WTC11 (cell line): ENCODE measurements at regions not wholly inside any gene's neighbourhood (a gene's known extent, or its start where the extent isn't known, plus 50 kb on each side); places are given as distances from the start of the nearest gene placed in this dataset.

Experiments used
- ATAC-seq: fragments of 200-7000 bp; cut with Tn5 transposase; 2 replicates; pipeline ENCODE4 v1.10.0; 2021; ENCODE audit warnings: mild to moderate bottlenecking, moderate library complexity
- CTCF ChIA-PET: fragments of 300-600 bp; sonication (Branson Sonifier 250); formaldehyde crosslinking; loops from one replicate; lab custom pipeline; 2021; ENCODE audit warnings: antibody characterized with exemption; lab: Charles Lee
- POLR2A ChIA-PET: fragments of 350-600 bp; sonication (Branson Sonifier 250); formaldehyde crosslinking; loops from one replicate; lab custom pipeline; 2021; ENCODE audit warnings: antibody characterized with exemption; lab: Charles Lee
- DNase-seq: peaks from one replicate; pipeline ENCODE4 v3.0.0; 2021; ENCODE audit warnings: low spot score
- H3K27ac Mint-ChIP-seq: 2 replicates; pipeline ENCODE4 v1.8.0; 2021; ENCODE audit warnings: mixed read lengths
- H3K27me3 Mint-ChIP-seq: 2 replicates; pipeline ENCODE4 v1.8.0; 2021; ENCODE audit warnings: low read depth, mild to moderate bottlenecking, moderate library complexity, mixed read lengths
- H3K36me3 Mint-ChIP-seq: 2 replicates; pipeline ENCODE4 v1.8.0; 2021; ENCODE audit warnings: mixed read lengths
- H3K4me1 Mint-ChIP-seq: 2 replicates; pipeline ENCODE4 v1.8.0; 2022; ENCODE audit warnings: mixed read lengths
- H3K4me3 Mint-ChIP-seq: 2 replicates; pipeline ENCODE4 v1.8.0; 2021; ENCODE audit warnings: mild to moderate bottlenecking, moderate library complexity, mixed read lengths
- H3K9me3 Mint-ChIP-seq: 2 replicates; pipeline ENCODE4 v1.8.0; 2021; ENCODE audit warnings: mixed read lengths
- AR ChIP-seq: fragments of 250-450 bp; sonication (Bioruptor Pico); IDR thresholded peaks from 2 replicates; pipeline ENCODE4 v1.9.0; 2021; ENCODE audit warnings: mild to moderate bottlenecking
- ARID4B ChIP-seq: sonication (generic); formaldehyde crosslinking; IDR thresholded peaks from 2 replicates; pipeline ENCODE4 v1.8.0; 2023; ENCODE audit warnings: missing genetic modification reagents, mild to moderate bottlenecking, borderline replicate concordance
- ATF1 ChIP-seq: sonication (generic); formaldehyde crosslinking; IDR thresholded peaks from 2 replicates; pipeline ENCODE4 v1.8.1; 2023; ENCODE audit warnings: mild to moderate bottlenecking, moderate library complexity, missing genetic modification reagents
- CBFB ChIP-seq: sonication (generic); formaldehyde crosslinking; IDR thresholded peaks from 2 replicates; pipeline ENCODE4 v1.8.1; 2022; ENCODE audit warnings: mild to moderate bottlenecking, low read depth, missing genetic modification reagents
- CDX4 ChIP-seq: fragments of 250-450 bp; sonication (Bioruptor Pico); IDR thresholded peaks from 2 replicates; pipeline ENCODE4 v1.9.0; 2021; ENCODE audit warnings: moderate library complexity, mild to moderate bottlenecking, inconsistent platforms, borderline replicate concordance
- CTCF ChIP-seq: fragments of 200-600 bp; IDR thresholded peaks from 2 replicates; pipeline ENCODE4 v1.8.0; 2022; ENCODE audit warnings: antibody characterized with exemption
- FOXK1 ChIP-seq: sonication (generic); formaldehyde crosslinking; IDR thresholded peaks from 2 replicates; pipeline ENCODE4 v1.8.0; 2022; ENCODE audit warnings: mild to moderate bottlenecking, moderate library complexity, missing genetic modification reagents
- FOXP1 ChIP-seq: sonication (generic); formaldehyde crosslinking; IDR thresholded peaks from 2 replicates; pipeline ENCODE4 v1.8.0; 2022; ENCODE audit warnings: missing genetic modification reagents, mild to moderate bottlenecking, moderate library complexity, borderline replicate concordance
- GABPB1 ChIP-seq: sonication (generic); formaldehyde crosslinking; IDR thresholded peaks from 2 replicates; pipeline ENCODE4 v1.8.1; 2023; ENCODE audit warnings: mild to moderate bottlenecking, missing genetic modification reagents
- MYBL2 ChIP-seq: sonication (generic); formaldehyde crosslinking; IDR thresholded peaks from 2 replicates; pipeline ENCODE4 v1.8.1; 2023; ENCODE audit warnings: mild to moderate bottlenecking, moderate library complexity, missing genetic modification reagents
- NFYB ChIP-seq: sonication (generic); formaldehyde crosslinking; conservative IDR thresholded peaks from 2 replicates; pipeline ENCODE4 v1.8.0; 2022; ENCODE audit warnings: low read depth, missing genetic modification reagents
- PRDM15 ChIP-seq: sonication (generic); formaldehyde crosslinking; IDR thresholded peaks from 2 replicates; pipeline ENCODE4 v1.8.0; 2022; ENCODE audit warnings: missing genetic modification reagents
- RELA ChIP-seq: sonication (generic); formaldehyde crosslinking; IDR thresholded peaks from 2 replicates; pipeline ENCODE4 v1.8.1; 2022; ENCODE audit warnings: missing genetic modification reagents, mild to moderate bottlenecking, borderline replicate concordance
- STAT6 ChIP-seq: sonication (generic); formaldehyde crosslinking; conservative IDR thresholded peaks from 2 replicates; pipeline ENCODE4 v1.8.1; 2023; ENCODE audit warnings: mild to moderate bottlenecking, low read depth, missing genetic modification reagents, moderate library complexity
- USF1 ChIP-seq: sonication (generic); formaldehyde crosslinking; IDR thresholded peaks from 2 replicates; pipeline ENCODE4 v1.8.0; 2022; ENCODE audit warnings: mild to moderate bottlenecking, missing genetic modification reagents
- ZNF396 ChIP-seq: fragments of 250-450 bp; sonication (Bioruptor Pico); IDR thresholded peaks from 2 replicates; pipeline ENCODE4 v1.8.0; 2021; ENCODE audit warnings: mild to moderate bottlenecking, moderate library complexity, borderline replicate concordance
- ZNF423 ChIP-seq: fragments of 250-450 bp; sonication (Bioruptor Pico); IDR thresholded peaks from 2 replicates; pipeline ENCODE4 v2.1.2; 2022; ENCODE audit warnings: mild to moderate bottlenecking, moderate library complexity
- ZSCAN18 ChIP-seq: fragments of 250-450 bp; sonication (Bioruptor Pico); IDR thresholded peaks from 2 replicates; pipeline ENCODE4 v2.1.2; 2022; ENCODE audit warnings: mild to moderate bottlenecking, moderate library complexity

GRCh38 chr16:47956916-47957315, 198.9 kb downstream of the ABCC12 start (continued):
- TF ChIP-seq ARID4B (CRISPR knock-in tag) (no peak), CDX4 (CRISPR knock-in tag) (no peak), USF1 (CRISPR knock-in tag) (no peak), PRDM15 (CRISPR knock-in tag) (no peak), FOXP1 (CRISPR knock-in tag) (no peak), ZNF396 (CRISPR knock-in tag) (no peak), RELA (CRISPR knock-in tag) (no peak), NFYB (CRISPR knock-in tag) (no peak), ZSCAN18 (no peak), ATF1 (no peak)
- TF ChIP-seq, all 79 proteins: peak for 0

- Mint-ChIP-seq H3K27me3 (no peaks in the 10 kb centered on the region), H3K4me1 (0 out of 2 replicates have a peak, but pooled peaks cover 5% of the 10 kb centered on the region), H3K4me3 (no peak overlapping the region), H3K9me3 (peaks cover 13% of the 10 kb centered on the region), H3K27ac (no peak overlapping the region), H3K36me3 (peaks cover 8% of the 10 kb centered on the region; the same call in 1 of the 2 replicates)
- ATAC-seq (no peak), DNase-seq (no peak)
- ChIA-PET POLR2A (no interaction called here), CTCF (no interaction called here)
- TF ChIP-seq AR (CRISPR knock-in tag) (no peak), FOXK1 (CRISPR knock-in tag) (no peak), ZNF423 (no peak), GABPB1 (no peak), CTCF (no peak), STAT6 (CRISPR knock-in tag) (no peak), CBFB (CRISPR knock-in tag) (no peak), MYBL2 (CRISPR knock-in tag) (no peak)
These were observed 206.1 kb downstream of the ABCC12 start for GRCh38 chr16:47949714-47950113.
